IMR-90 (cell line): ENCODE measurements at regions not wholly inside any gene's neighbourhood (a gene's known extent, or its start where the extent isn't known, plus 50 kb on each side); places are given as distances from the start of the nearest gene placed in this dataset.

Experiments used
- ATAC-seq: fragments of 200-7000 bp; cut with Tn5 transposase; 2 replicates; pipeline ENCODE4 v1.9.1; 2020; ENCODE audit warnings: low read depth, mild to moderate bottlenecking, moderate library complexity
- BruUV-seq: library from RNA; stranded (reverse); fragments of 400-500 nt; replicated peaks from 2 replicates; lab custom pipeline; 2021; lab: Mats Ljungman, UMichigan
- CTCF ChIA-PET: fragments of 300-600 bp; formaldehyde crosslinking; extraction: SDS; loops from one replicate; lab custom pipeline; 2021; ENCODE audit warnings: antibody characterized with exemption; lab: Yijun Ruan, JAX
- POLR2A ChIA-PET: fragments of 300-600 bp; sonication (Branson Sonifier 250); formaldehyde crosslinking; loops from one replicate; lab custom pipeline; 2022; ENCODE audit warnings: antibody characterized with exemption; ENCODE audit not compliant: unreplicated experiment; lab: Charles Lee
- DNase-seq: peaks from one replicate; pipeline ENCODE4 v3.0.0; 2013
- H2AFZ ChIP-seq: replicated peaks from 2 replicates; pipeline ENCODE3; 2013; ENCODE audit warnings: low read length, mild to moderate bottlenecking; ENCODE audit not compliant: poor library complexity
- H2AK5ac ChIP-seq: 2 replicates; pipeline ENCODE4 v1.6.1; 2013; ENCODE audit warnings: low read depth, low read length, inconsistent platforms
- H2AK9ac ChIP-seq: replicated peaks from 2 replicates; pipeline ENCODE3; 2013; ENCODE audit warnings: mild to moderate bottlenecking, low read depth, low read length, moderate library complexity; ENCODE audit not compliant: poor library complexity
- H2BK120ac ChIP-seq: 2 replicates; pipeline ENCODE4 v1.6.1; 2013; ENCODE audit warnings: low read depth, low read length, inconsistent platforms
- H2BK15ac ChIP-seq: 3 replicates; pipeline ENCODE4 v1.6.1; 2013; ENCODE audit warnings: low read depth, low read length, inconsistent platforms
- H2BK20ac ChIP-seq: 2 replicates; pipeline ENCODE4 v1.6.1; 2013; ENCODE audit warnings: low read depth, mild to moderate bottlenecking, inconsistent platforms, low read length, moderate library complexity
- H2BK5ac ChIP-seq: 2 replicates; pipeline ENCODE4 v1.6.1; 2013; ENCODE audit warnings: mild to moderate bottlenecking, low read depth, low read length, inconsistent platforms; ENCODE audit not compliant: poor library complexity, severe bottlenecking
- H3K14ac ChIP-seq: replicated peaks from 2 replicates; pipeline ENCODE4 v1.6.1; 2013; ENCODE audit warnings: low read depth, low read length, inconsistent platforms
- H3K18ac ChIP-seq: 2 replicates; pipeline ENCODE4 v1.6.1; 2013; ENCODE audit warnings: low read depth, low read length, control low read depth
- H3K23ac ChIP-seq: 2 replicates; pipeline ENCODE4 v1.6.1; 2013; ENCODE audit warnings: low read depth, low read length, inconsistent platforms
- H3K27ac ChIP-seq: 2 replicates; pipeline ENCODE4 v1.5.1; 2013; ENCODE audit warnings: mild to moderate bottlenecking, control low read depth, low read length; ENCODE audit not compliant: insufficient read depth
- H3K27me3 ChIP-seq: 2 replicates; pipeline ENCODE4 v1.6.1; 2013; ENCODE audit warnings: low read length; ENCODE audit not compliant: control insufficient read depth, insufficient read depth
- H3K36me3 ChIP-seq: 2 replicates; pipeline ENCODE4 v1.6.1; 2013; ENCODE audit warnings: low read length, mixed read lengths; ENCODE audit not compliant: control insufficient read depth, insufficient read depth
- H3K4ac ChIP-seq: 2 replicates; pipeline ENCODE4 v1.6.1; 2013; ENCODE audit warnings: low read depth, low read length, inconsistent platforms
- H3K4me1 ChIP-seq: 2 replicates; pipeline ENCODE4 v1.6.1; 2013; ENCODE audit warnings: low read length, mixed read lengths; ENCODE audit not compliant: control insufficient read depth, insufficient read depth
- H3K4me2 ChIP-seq: 2 replicates; pipeline ENCODE4 v1.6.1; 2013; ENCODE audit warnings: low read depth, mild to moderate bottlenecking, control low read depth, low read length, moderate library complexity
- H3K4me3 ChIP-seq: 2 replicates; pipeline ENCODE4 v1.5.1; 2013; ENCODE audit warnings: low read depth, mild to moderate bottlenecking, control low read depth, low read length, moderate library complexity; ENCODE audit not compliant: insufficient read depth
- H3K56ac ChIP-seq: 2 replicates; pipeline ENCODE4 v1.6.1; 2013; ENCODE audit warnings: low read length, inconsistent platforms; ENCODE audit not compliant: insufficient read depth; ENCODE audit errors: extremely low read depth
- H3K79me1 ChIP-seq, 2 experiments: 2 replicates each; pipeline ENCODE4 v1.6.1; 2013; ENCODE audit warnings: low read length in 2 of 2, inconsistent platforms in 1 of 2, low read depth in 1 of 2
- H3K9ac ChIP-seq: 2 replicates; pipeline ENCODE4 v1.6.1; 2013; ENCODE audit warnings: low read depth, low read length, control low read depth
- H3K9me1 ChIP-seq: 2 replicates; pipeline ENCODE4 v1.6.1; 2013; ENCODE audit warnings: low read length, inconsistent platforms; ENCODE audit not compliant: insufficient read depth
- H3K9me3 ChIP-seq: 2 replicates; pipeline ENCODE4 v1.6.1; 2013; ENCODE audit warnings: low read length; ENCODE audit not compliant: control insufficient read depth, insufficient read depth
- H4K20me1 ChIP-seq: 2 replicates; pipeline ENCODE4 v1.6.1; 2013; ENCODE audit warnings: low read length, inconsistent platforms; ENCODE audit not compliant: insufficient read depth
- H4K5ac ChIP-seq: 2 replicates; pipeline ENCODE4 v1.6.1; 2013; ENCODE audit warnings: mild to moderate bottlenecking, low read depth, low read length, control low read depth
- H4K8ac ChIP-seq, 2 experiments: 2 replicates each; pipeline ENCODE4 v1.6.1; 2013; ENCODE audit warnings: low read depth in 2 of 2, low read length in 2 of 2, control low read depth in 1 of 2, inconsistent platforms in 1 of 2
- H4K91ac ChIP-seq: 2 replicates; pipeline ENCODE4 v1.6.1; 2013; ENCODE audit warnings: low read depth, low read length, inconsistent platforms; ENCODE audit not compliant: insufficient read depth
- CEBPB ChIP-seq: IDR thresholded peaks from 2 replicates; pipeline ENCODE4 v1.6.1; 2012; ENCODE audit warnings: low read depth, low read length, improper control_type of control experiment
- FOS ChIP-seq: fragments of 150-350 bp; IDR thresholded peaks from 2 replicates; pipeline ENCODE4 v1.6.1; 2016; ENCODE audit warnings: low read depth, low read length
- MAFK ChIP-seq: IDR thresholded peaks from 2 replicates; pipeline ENCODE4 v1.6.1; 2012; ENCODE audit warnings: low read depth, low read length, improper control_type of control experiment
- MAZ ChIP-seq: IDR thresholded peaks from 2 replicates; pipeline ENCODE4 v1.6.1; 2012; ENCODE audit warnings: low read depth, mild to moderate bottlenecking, low read length, improper control_type of control experiment, moderate library complexity, borderline replicate concordance
- MXI1 ChIP-seq: IDR thresholded peaks from 2 replicates; pipeline ENCODE4 v1.6.1; 2012; ENCODE audit warnings: low read depth, mild to moderate bottlenecking, low read length, moderate library complexity, borderline replicate concordance
- NFE2L2 ChIP-seq: fragments of 150-350 bp; IDR thresholded peaks from 2 replicates; pipeline ENCODE4 v1.6.1; 2016; ENCODE audit warnings: low read depth, mild to moderate bottlenecking, low read length
- RAD21 ChIP-seq: IDR thresholded peaks from 2 replicates; pipeline ENCODE4 v1.6.1; 2012; ENCODE audit warnings: low read length, improper control_type of control experiment
- RCOR1 ChIP-seq: IDR thresholded peaks from 2 replicates; pipeline ENCODE4 v1.6.1; 2012; ENCODE audit warnings: mild to moderate bottlenecking, low read length, improper control_type of control experiment; ENCODE audit not compliant: insufficient replicate concordance
- RFX5 ChIP-seq: IDR thresholded peaks from 2 replicates; pipeline ENCODE4 v1.8.0; 2012; ENCODE audit warnings: low read depth, mild to moderate bottlenecking, low read length, moderate library complexity
- SMC3 ChIP-seq: fragments of 150-350 bp; IDR thresholded peaks from 2 replicates; pipeline ENCODE4 v1.6.1; 2016; ENCODE audit warnings: low read depth, mild to moderate bottlenecking, antibody characterized with exemption, low read length, moderate library complexity
- WGBS, 2 experiments: methylation state at CpG; one replicate each; pipeline versions ENCODE4 v1.1.5 to v1.1.7; 2013; ENCODE audit warnings: missing lambda C conversion rate in 2 of 2; ENCODE audit not compliant: insufficient read length in 1 of 2; ENCODE audit errors: extremely low coverage in 2 of 2; 5-methylcytosine and 5-hydroxymethylcytosine counted together
- dilution Hi-C: fragments of 300-500 bp; cut with HindIII; formaldehyde crosslinking; loops from one replicate; pipeline ENCODE4 v1.14.3; 2018; ENCODE audit warnings: low sequenced_read_pairs; ENCODE audit not compliant: unreplicated experiment
- in situ Hi-C: fragments of 300-500 bp; cut with MboI; formaldehyde crosslinking; loops from 3 replicates; pipeline ENCODE4 v1.14.3; 2019; ENCODE audit warnings: low sequenced_read_pairs, inconsistent platforms, mixed read lengths
- intact Hi-C: fragments of 100-400 bp; cut with micrococcal nuclease; formaldehyde crosslinking; loops from 2 replicates; pipeline ENCODE4 v1.10.0; 2022
- TF ChIP-seq, protein P1 (sequence below): fragments of 150-350 bp; IDR thresholded peaks from 2 replicates; pipeline ENCODE4 v1.6.1; 2016; ENCODE audit warnings: low read depth, mild to moderate bottlenecking, low read length, moderate library complexity, borderline replicate concordance
- TF ChIP-seq, protein P2 (sequence below): conservative IDR thresholded peaks from 2 replicates; pipeline ENCODE4 v1.5.1; 2012; ENCODE audit warnings: mild to moderate bottlenecking, low read depth, low read length, improper control_type of control experiment
- TF ChIP-seq, protein P3 (sequence below): fragments of 150-350 bp; IDR thresholded peaks from 2 replicates; pipeline ENCODE4 v1.6.1; 2017; ENCODE audit warnings: mild to moderate bottlenecking, antibody characterized with exemption, low read length, low read depth

DNA sequence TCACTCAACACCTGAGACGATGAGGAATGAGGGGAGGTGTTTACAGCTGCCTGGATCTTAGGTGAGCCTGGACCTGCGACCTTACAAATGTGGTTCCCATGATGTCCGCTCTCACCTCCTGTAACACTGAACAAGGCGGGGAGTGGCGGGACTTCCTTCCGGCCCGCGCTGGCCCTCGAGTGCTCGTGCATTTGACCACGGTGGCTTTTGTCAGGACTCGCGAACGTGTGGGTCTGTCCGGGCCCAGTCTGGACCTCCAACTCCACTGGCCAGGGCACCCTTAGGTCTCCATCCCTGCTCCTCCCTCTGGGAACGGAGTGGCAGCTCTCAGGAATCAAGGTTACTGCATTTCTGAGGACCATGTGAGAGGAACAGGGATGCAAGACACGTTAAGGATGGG lies 263.0 kb upstream of the SALL3 start:
- no peak for DNase-seq
- H3K18ac ChIP-seq = no peak overlapping the region
- no peak overlapping the region for H3K56ac ChIP-seq
- no peak overlapping the region for H3K4me2 ChIP-seq
- CTCF ChIA-PET = no interaction called here
- H2BK20ac ChIP-seq = no peak overlapping the region
- in situ Hi-C loops = no loop called here
- H3K9me3 ChIP-seq = peaks cover 63% of the 10 kb centered on the region
- H3K27ac ChIP-seq = no peak overlapping the region
- H4K5ac ChIP-seq = no peak overlapping the region
- dilution Hi-C loops = no loop called here
- no peaks in the 10 kb centered on the region for H3K9me1 ChIP-seq
- H2AK5ac ChIP-seq = no peak overlapping the region
- no peak overlapping the region for H3K23ac ChIP-seq
- H3K4me1 ChIP-seq = no peaks in the 10 kb centered on the region
- H2AFZ ChIP-seq = no peak overlapping the region
- H3K27me3 ChIP-seq = no peaks in the 10 kb centered on the region
- H2BK15ac ChIP-seq = no peak overlapping the region
- BruUV-seq = no TSS peak
- no peak overlapping the region for H2AK9ac ChIP-seq
- no peak overlapping the region for H2BK120ac ChIP-seq
- TF ChIP-seq, protein P1, sequence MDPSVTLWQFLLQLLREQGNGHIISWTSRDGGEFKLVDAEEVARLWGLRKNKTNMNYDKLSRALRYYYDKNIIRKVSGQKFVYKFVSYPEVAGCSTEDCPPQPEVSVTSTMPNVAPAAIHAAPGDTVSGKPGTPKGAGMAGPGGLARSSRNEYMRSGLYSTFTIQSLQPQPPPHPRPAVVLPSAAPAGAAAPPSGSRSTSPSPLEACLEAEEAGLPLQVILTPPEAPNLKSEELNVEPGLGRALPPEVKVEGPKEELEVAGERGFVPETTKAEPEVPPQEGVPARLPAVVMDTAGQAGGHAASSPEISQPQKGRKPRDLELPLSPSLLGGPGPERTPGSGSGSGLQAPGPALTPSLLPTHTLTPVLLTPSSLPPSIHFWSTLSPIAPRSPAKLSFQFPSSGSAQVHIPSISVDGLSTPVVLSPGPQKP = no peak
- no peak for TF ChIP-seq CEBPB
- no peak for TF ChIP-seq RFX5
- TF ChIP-seq MAZ = no peak
- no peak for TF ChIP-seq NFE2L2
- no peak for TF ChIP-seq MXI1
- TF ChIP-seq, protein P2, sequence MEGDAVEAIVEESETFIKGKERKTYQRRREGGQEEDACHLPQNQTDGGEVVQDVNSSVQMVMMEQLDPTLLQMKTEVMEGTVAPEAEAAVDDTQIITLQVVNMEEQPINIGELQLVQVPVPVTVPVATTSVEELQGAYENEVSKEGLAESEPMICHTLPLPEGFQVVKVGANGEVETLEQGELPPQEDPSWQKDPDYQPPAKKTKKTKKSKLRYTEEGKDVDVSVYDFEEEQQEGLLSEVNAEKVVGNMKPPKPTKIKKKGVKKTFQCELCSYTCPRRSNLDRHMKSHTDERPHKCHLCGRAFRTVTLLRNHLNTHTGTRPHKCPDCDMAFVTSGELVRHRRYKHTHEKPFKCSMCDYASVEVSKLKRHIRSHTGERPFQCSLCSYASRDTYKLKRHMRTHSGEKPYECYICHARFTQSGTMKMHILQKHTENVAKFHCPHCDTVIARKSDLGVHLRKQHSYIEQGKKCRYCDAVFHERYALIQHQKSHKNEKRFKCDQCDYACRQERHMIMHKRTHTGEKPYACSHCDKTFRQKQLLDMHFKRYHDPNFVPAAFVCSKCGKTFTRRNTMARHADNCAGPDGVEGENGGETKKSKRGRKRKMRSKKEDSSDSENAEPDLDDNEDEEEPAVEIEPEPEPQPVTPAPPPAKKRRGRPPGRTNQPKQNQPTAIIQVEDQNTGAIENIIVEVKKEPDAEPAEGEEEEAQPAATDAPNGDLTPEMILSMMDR = no peak
- TF ChIP-seq RAD21 = no peak
- TF ChIP-seq SMC3 = no peak
- TF ChIP-seq, protein P3, sequence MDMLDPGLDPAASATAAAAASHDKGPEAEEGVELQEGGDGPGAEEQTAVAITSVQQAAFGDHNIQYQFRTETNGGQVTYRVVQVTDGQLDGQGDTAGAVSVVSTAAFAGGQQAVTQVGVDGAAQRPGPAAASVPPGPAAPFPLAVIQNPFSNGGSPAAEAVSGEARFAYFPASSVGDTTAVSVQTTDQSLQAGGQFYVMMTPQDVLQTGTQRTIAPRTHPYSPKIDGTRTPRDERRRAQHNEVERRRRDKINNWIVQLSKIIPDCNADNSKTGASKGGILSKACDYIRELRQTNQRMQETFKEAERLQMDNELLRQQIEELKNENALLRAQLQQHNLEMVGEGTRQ = no peak
- TF ChIP-seq RCOR1 = no peak
- TF ChIP-seq MAFK = no peak
- TF ChIP-seq FOS = no peak
- H3K14ac ChIP-seq = no peak overlapping the region
- H3K9ac ChIP-seq = no peak overlapping the region
- no peaks in the 10 kb centered on the region for H3K36me3 ChIP-seq
- H4K91ac ChIP-seq = no peak overlapping the region
- 75% methylated on average over 7 of the region's 17 CpGs; no CpG with 5 or more reads in 1 of the 2 experiments for WGBS, 2 experiments
- POLR2A ChIA-PET = no interaction called here
- H3K79me1 ChIP-seq = no peaks in the 10 kb centered on the region
- H3K4me3 ChIP-seq = no peak overlapping the region
- no peaks in the 10 kb centered on the region for H4K20me1 ChIP-seq
- H2BK5ac ChIP-seq = no peak overlapping the region
- intact Hi-C loops = no loop called here
- H4K8ac ChIP-seq = no peak overlapping the region
- no peak for ATAC-seq
- no peak overlapping the region for H3K4ac ChIP-seq
